HG03095 (cell line): ENCODE measurements at regions not wholly inside any gene's neighbourhood (a gene's known extent, or its start where the extent isn't known, plus 50 kb on each side); places are given as distances from the start of the nearest gene placed in this dataset.

Experiments used
- ATAC-seq: cut with Tn5 transposase; IDR thresholded peaks from one replicate; pipeline ENCODE4 v1.9.1; 2021; ENCODE audit warnings: moderate library complexity; ENCODE audit not compliant: unreplicated experiment

DNA sequence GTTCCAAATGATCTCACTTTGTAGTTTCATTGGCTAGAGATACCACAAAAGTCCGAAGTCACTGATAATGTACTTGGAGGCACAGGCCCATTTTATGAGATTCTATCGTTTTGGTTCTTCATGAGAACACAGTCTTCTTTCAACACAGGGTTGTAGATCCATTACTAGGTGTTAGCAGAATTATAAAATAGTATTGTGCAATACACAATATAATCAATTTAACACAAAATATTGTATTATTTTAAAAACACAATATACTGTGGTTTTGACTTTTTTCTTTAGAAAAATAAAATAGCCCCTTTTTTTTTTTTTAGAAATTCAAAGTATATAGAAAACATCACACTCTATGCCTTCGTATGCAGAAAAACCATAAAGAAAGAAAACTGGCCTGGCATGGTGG, 138.6 kb upstream of the TSC22D2 start:
- no peak for ATAC-seq

DNA sequence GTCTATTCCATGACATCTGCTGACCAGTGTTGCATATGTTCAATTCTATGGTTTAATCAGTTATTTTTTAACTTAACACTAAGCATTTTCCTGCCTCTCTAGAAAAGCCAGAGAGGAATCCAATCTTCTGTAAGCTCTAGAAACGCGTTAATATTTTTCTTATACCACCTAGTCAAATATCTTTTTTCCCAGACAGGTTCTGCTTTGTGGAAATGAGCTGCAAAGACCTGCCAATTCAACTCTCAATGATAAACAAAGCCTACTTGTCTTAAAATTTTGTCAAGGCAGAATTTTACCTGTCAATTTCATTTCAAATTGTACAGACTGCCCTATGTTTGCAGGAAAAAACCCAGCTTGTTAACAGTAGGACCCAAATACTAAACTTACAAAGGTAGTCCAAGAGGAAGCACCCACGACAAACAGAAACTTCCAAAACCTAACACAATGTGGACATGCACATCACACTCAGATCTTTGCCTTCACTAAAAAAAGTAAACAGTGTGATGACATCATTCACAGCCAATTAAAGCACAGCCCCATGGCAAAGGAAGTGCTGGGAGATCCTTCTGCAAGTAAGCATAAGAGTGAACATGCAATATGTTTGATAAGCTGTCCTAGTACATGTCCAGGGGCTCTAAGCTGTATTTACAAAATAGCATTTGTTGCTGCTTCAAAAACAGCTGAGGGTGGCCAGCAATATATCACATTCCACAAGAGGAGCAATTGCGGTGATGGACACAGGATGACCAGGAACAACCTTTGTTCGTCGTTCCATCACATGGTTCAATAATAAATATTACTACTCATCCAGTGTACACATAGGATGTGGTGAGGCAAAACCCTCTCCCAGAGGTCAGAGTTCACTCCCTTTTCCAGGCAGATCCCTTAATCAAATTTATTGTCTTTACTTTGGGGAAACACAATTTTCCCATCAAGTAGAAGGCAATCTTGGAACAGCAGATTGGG, 139.4 kb upstream of the TSC22D2 start:
- no peak for ATAC-seq

DNA sequence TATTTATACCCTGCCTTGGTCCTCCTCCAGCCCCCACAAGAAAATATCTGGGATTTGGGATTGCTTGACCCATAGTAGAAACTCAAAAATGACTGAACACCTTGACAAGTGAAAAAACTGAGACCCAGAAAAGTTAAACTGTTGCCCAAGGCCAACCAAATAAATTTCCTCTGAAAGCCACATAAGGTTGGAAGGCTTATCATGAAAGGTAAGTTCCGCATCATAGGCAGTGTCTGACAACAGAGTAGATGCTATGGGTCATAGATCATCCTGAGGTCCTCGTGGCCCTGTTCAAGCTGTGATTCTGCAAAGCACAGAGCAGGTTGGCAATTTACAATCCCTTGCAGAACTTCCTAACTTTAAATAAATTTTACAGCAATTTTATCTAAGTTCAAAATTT, 140.8 kb upstream of the TSC22D2 start:
- no peak for ATAC-seq

DNA sequence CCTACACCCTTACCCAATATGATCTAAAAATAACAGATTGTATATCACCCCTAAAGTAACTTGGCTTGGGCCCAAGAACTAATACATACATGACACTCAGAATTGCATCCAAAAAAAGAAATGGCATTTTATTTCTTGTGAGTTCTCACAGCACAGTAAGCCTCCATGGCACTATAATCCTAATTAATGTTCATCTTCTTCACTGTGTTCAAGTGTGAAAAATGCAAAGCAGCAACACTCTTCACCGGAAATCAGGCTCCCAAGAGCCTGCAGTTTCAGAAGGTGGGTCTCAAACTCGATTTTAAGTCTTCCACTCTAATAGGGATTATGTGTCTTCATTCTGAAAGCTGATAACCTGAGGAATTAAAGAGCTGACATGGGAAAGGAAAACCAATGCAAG, 142.8 kb upstream of the TSC22D2 start:
- no peak for ATAC-seq

DNA sequence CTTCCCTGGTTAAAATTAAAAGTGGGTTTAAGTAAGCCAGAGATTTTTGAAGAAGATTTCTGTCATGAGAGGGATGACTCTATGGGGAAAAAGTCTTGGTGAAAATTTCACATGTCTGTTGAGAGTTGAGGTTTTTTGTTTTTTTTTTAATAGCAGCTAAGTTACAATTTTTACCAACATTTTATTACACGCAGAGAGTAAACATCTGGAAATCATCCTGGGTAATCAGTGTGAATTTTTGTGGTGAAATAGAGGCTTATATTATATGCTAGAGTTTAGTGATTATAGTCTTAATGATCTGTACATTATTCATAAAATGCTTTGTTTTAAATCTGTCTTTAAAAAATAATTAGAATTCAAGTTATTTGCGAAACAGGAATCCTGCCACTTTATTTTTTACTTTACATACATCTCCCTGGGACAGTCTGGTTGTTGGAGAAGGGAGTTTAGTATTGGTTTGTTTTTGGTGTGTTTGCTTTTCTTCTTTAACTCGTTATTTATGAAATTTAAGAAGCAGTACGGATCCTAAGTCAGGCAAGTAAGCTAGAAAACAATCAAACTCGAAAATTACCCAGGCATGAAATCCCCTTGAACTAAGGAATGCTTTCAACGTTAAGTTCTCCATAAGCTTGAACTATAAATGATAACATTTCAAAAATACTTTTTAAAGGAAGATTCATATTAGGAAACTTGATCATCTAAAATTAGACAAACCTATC, 143.4 kb upstream of the TSC22D2 start:
- ATAC-seq, result no peak

DNA sequence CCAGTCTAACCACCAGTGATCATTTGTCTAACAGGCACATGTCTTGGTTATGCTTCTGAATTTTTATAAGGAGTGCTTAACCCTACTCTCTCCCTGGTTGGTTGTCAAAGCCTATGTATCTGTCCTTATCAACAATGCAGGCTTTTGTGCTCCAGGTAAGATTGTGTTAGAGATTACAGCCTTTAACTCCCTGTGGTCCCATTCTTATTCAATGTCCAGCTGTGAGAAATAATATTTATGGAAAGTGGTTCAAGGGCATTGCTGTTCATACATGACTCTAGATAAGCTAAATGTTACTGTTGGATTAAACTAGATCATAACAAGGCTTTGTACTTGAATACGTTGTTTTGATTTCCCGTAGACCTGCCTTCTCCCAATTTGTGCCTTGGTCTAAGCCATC, 146.1 kb upstream of the TSC22D2 start:
- ATAC-seq, result no peak

DNA sequence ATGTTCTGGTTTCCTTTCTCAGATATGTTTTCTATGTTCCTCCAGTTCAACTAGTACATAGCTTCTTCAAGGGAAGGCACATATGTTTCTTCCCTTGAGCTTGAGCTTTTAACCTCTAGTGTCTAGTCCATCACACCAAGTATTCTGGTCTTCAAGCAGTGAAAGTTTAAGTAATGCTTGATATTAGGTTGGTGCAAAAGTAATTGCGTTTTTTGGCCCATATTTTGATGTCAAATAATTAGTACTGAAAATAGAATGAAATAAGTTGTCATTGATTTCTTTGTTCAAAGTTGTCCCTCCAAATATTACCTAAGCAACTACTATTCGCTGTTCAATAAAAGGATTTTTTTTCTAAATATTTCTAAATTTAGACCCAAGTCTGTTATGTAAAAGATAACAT, 146.7 kb upstream of the TSC22D2 start:
- no peak for ATAC-seq

DNA sequence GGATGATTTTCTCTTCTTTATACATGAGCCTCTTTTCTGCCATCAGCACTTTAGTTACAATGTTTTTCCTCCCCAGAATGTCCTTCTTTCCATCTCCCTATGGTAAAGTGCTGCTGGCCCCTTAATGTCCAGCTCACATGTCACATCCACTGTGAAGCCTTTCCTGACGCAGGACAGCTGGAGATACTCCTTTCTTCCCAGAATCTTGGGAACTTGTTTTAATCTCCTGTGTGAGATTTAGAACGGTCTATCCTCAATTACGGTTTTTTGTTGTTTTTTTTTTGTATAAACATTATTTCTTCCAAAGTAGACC, 147.7 kb upstream of the TSC22D2 start:
- no peak for ATAC-seq

DNA sequence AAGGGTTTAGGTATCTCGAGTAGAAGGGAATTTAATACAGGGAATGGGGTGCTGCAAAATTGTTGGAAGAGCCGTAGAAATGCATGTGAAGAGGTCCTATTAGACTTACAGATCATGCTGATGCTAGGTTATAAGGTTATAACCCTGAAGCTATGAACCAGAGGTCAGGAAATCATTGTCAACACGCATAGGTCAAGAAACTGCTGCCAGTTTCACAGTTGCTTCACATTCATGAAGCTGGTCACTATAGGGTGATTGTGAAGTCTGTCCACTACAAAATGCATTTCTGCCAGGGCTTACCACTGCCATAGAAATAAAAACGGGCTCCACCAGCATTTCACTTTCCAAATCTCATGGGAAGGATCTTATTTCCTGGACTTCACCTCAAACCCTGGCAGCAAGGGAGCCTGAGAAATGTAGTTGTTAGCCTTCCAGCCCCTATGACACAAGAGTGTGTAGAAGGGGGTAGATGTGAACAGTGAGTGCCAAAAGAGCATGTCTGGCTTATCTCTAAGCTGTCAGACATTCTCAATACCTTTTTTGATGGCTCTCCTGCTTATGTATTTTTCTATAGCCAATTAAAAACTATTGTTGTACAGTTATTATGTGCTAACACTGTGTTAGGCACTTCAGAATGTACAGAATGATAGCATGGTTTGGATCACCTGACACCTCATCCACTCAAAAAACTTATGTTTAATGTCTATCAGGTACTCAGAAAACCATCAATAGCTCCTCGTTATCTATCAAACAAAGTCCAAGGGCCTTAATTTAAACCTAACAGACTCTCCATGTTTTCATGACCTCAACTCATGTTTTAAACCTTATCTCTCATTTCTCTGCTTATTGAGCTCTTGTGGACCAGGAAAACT, 148.3 kb upstream of the TSC22D2 start:
- no peak for ATAC-seq

DNA sequence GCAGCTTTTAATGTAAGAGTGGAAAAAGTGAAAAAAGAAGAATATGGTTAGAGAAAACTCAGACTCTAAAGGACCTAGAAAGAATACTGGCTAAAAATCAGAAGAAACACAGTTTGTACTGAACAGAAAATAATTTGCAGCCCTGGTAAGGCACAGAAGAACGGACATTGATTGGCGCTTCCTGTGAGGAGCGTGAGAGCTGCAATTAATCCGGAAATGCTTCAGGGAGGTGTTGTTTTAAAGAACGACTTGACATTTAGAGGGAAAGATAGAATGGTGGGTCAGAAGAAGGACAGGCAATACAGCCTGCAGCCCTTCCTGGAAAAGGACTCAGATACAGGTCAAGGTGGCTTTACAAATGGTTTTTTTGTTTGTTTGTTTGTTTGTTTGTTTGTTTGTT, 151.3 kb upstream of the TSC22D2 start:
- ATAC-seq, result no peak

DNA sequence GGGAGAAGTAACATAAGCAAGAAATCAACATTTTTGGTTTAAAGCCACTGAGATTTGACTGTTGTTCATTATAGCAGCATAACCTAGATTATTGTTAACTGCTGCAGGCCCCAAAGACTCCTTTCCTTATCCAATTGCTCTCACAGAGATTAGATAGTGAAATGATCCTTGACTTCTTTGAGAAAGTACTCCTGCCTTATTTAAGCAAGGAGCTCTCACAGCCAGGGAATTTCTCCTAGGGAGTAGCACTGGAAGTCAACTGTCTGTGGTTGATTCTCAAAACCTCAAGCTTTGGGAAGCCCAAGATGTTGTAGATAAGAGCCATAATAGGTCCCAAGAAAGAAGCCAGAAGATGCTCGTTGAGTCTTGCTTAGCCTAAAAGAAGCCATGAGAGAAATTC, 151.8 kb upstream of the TSC22D2 start:
- no peak for ATAC-seq

DNA sequence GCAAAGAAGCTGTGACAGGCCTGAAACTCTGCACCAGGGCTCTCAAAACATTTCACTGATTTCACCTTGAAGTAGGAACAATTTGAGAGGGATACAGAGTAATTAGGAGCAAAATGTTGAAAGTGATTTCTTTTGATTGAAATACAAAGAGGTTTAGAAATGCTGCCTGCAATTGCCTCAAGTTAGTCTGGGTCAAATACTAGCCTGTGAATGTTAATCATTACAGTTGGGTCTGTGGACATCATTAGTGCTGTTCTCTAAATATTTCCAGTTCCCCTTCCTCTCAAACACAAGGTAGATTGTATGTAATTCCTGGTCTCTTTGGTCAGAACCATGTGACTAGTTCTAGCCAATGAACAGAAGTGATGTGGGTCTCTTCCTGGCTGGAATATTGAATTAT, 152.3 kb upstream of the TSC22D2 start:
- no peak for ATAC-seq

DNA sequence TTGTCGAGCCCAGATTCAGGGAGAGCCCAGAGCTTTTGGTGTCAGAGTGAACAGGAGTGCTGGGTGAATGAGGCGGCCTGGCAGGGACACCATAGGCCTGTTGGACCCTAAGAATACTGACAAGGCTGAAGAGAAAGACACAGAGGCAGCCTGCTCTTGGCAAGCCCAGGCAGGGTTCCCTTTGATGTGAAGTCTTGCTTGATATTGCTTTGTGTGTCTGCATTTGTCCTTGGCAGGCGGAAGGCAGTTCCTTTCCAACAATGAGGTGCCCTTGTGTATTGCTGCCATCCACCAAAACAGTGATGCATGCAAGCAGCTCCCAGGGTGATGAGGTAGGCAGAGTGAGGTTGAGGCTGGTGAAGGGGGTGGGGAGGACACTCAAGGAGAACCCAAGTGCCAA, 152.7 kb upstream of the TSC22D2 start:
- ATAC-seq, result no peak

DNA sequence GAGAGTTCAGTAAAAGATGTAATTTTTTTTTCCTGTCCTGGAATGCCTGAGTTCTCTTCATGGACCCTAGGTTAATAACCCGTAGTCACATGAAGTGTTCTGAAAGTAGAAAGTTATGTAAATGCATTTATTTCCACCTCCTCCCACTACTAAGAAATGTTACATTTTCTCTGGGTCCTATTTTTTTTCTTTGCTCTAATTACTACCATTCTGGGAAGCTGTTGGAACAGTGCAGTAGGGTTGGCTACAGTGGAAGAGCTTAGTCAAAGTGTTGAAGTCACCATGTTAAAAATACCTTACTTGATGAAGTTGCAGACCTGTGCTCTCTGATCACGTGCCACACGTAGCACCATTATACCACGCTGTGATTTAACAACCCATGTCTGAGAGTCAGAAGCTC, 153.8 kb upstream of the TSC22D2 start:
- ATAC-seq, result no peak

DNA sequence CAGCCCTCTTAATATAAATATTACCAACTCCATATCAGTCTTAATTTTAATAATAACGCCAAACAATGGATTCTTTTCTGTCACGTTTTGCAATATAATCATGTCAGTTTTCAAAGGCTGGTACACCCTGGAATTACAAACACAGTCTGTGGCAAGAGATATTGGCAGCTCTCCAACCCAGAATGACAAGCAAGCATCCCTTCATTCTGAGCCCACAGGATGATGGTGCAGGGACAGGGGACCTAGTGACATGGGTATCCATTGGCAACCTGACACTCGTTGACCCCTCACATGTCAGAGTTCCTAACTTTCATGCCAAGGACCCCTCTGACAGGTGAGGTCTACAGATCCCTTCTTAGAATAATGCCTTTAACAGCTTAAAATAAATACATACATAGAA, 154.5 kb upstream of the TSC22D2 start:
- ATAC-seq, result no peak

DNA sequence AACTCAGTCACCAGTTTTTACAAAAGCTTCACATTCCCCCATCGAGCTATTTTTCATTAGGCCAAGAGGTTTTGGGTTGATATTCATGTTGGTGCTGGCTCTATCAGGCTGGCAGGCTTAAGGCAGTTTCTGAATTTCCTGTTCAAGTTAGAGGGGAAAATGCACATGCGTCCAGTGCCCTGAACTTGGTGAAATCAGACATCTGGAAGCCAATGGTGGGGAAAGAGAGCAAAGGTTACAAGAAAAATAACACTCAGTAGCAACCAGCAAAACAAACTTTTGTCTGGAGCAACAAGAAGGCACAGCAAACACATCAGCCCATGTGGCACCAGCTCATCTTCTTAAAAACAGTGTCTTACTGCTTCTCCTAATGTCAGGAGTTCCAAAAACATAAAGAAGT, 155.6 kb upstream of the TSC22D2 start:
- ATAC-seq, result no peak

DNA sequence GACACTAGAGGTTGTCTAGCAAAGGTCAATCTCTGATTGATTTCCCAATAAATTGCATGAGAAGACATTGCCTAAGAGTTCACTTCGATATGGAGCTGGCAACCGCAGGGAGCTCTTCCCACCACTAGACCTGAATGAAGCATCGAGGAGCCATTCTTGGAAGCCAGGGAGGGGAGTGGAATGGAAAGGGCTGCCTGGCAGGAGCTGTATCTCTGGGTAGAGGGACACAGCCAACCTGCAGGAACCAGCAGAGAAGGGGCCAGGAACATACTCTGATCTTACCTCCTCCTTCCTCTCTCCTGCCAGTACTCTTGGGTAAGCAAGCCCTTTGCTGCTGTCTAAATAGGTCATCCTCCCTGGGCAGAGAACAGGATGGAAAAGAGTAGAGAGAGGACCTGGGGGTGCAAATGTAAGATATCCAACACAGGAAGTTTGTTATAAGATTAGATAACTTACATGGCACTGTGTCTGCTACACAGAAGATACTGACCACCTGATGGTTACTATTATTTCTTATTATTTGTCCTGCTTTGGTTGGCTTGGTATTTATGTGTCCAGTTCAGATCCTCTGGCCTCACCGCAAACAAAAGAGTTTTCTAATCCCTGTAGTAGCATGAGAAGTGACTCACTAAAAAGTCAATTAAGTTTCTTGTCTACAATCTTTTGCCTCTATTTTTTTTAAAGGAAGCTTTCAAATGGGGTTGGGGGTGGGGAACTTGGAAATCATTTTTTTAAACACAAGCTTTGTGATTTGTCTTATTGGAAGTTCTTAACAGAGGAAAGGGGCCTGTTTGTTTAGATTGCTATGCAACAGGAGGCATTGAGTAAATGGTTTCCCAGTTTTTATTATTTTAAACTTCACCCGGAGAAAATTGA, 156.7 kb upstream of the TSC22D2 start:
- ATAC-seq, result no peak

DNA sequence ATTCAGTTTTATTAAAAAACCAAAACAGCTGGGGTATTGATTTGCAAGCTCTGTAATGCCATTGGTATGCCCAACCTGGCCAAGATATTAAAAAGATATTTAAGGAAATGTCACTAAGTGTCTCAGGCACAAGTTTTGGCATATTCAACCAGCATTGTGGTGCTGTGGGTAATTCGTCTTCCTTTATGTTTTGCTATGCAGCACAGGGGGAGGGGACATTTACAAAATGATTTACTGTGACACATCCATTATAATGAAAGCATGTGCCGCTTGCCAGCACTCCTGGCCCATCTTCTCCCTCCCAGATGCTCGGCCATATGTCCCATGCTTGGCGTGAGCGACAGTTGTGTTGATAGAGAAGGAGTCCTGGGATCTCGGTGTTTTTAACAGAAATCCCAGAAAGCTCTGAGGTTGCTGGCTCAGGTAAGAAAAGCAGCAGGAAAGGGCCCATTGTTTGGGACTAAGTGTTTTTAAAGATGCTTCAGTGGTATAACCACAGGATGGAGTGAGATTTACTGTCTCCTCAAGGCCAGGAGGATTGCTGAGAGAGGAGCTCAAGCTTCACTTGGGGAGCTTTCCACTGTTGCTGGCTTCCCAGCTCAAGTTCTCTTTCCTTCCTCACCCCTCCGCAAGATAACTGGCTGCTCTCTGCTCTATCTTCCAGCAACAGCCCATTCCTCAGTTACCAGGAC, 158.2 kb upstream of the TSC22D2 start:
- ATAC-seq, result no peak

DNA sequence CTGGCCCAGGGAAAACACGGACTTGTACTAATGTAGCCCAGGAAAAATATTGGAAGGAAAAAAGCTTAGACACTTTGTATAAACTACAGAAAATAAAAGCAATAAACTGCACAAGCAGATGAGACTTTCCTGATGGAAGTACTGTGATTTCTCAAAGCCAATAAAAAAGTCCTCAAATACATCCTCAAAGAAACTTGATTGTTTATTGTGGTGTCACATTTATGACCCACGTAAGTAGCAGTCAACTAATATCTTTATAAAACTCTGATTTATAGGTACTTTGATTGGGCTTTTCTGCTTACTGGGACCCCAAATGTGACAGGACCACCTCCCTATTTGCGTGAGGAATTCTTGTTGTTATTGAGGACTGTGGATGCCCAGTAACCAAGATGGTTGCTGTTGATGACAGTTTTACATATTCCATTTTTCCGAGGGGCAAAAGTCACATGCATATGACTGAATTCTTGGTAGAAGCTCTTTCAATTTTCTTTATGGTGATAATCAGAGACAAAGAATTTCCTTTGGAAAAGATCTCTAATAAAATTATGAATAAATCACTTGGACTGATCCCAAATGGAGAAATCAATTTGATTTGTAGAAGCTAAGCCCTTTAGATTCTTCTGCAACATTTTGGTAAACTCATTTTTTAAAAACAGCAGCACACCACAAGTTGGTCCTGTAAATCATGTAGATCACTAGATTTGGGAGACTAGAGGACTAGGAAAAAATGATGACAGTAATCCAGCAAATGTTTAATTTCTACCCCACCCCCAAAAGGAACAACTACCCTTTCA, 159.0 kb upstream of the TSC22D2 start:
- no peak for ATAC-seq
